GM12878 (cell line): ENCODE measurements at regions not wholly inside any gene's neighbourhood (a gene's known extent, or its start where the extent isn't known, plus 50 kb on each side); places are given as distances from the start of the nearest gene placed in this dataset.

Experiments
- CREB1 ChIP-seq: IDR thresholded peaks from 2 replicates; pipeline ENCODE4 v1.6.1; 2012; ENCODE audit warnings: low read depth, mild to moderate bottlenecking, inconsistent platforms
- E4F1 ChIP-seq: fragments of 450-650 bp; IDR thresholded peaks from 2 replicates; pipeline ENCODE4 v1.6.1; 2018; ENCODE audit warnings: borderline replicate concordance, mild to moderate bottlenecking; ENCODE audit not compliant: partially characterized antibody
- GATAD2B ChIP-seq: fragments of 450-650 bp; conservative IDR thresholded peaks from 2 replicates; pipeline ENCODE4 v1.6.1; 2017; ENCODE audit warnings: low read depth, mild to moderate bottlenecking, moderate library complexity
- IRF4 ChIP-seq: IDR thresholded peaks from 2 replicates; pipeline ENCODE4 v1.6.1; 2011; ENCODE audit warnings: low read depth, low read length
- KDM1A ChIP-seq: fragments of 200-600 bp; sonication (generic); IDR thresholded peaks from 2 replicates; pipeline ENCODE4 v1.6.1; 2016; ENCODE audit warnings: borderline replicate concordance
- NFYA ChIP-seq: IDR thresholded peaks from 2 replicates; pipeline ENCODE4 v1.6.1; 2011; ENCODE audit warnings: low read depth, mild to moderate bottlenecking, low read length, improper control_type of control experiment, borderline replicate concordance
- NFYB ChIP-seq: IDR thresholded peaks from 2 replicates; pipeline ENCODE4 v1.6.1; 2011; ENCODE audit warnings: low read depth, mild to moderate bottlenecking, low read length, improper control_type of control experiment, moderate library complexity; ENCODE audit not compliant: insufficient read depth
- PRDM15 ChIP-seq: fragments of 450-650 bp; formaldehyde crosslinking; IDR thresholded peaks from 2 replicates; pipeline ENCODE4 v1.4.0; 2020; ENCODE audit warnings: mild to moderate bottlenecking, moderate library complexity

- no peak for TF ChIP-seq NFYB
- TF ChIP-seq GATAD2B, result no peak
- TF ChIP-seq IRF4, result no peak
- no peak for TF ChIP-seq NFYA
- TF ChIP-seq E4F1, result no peak
- TF ChIP-seq KDM1A, result no peak
- TF ChIP-seq CREB1, result no peak
- TF ChIP-seq PRDM15 (CRISPR knock-in tag), result no peak
- TF ChIP-seq, all 136 proteins: peak for 0
Measured at GRCh38 chr11:90756617-90757016, 533.8 kb upstream of the CHORDC1 start (continued).
